ENCODE measurements at regions not wholly inside any gene's neighbourhood (a gene's known extent, or its start where the extent isn't known, plus 50 kb on each side); places are given as distances from the start of the nearest gene placed in this dataset.
A peak's percentile ranks its signal among the peaks of the same experiment; 100 is the strongest.

- no peaks in the 10 kb centered on the region for H3K27me3 Mint-ChIP-seq
These were observed 570.7 kb upstream of the WWC1 start for GRCh38 chr5:167720676-167721260.

GRCh38 chr5:167721926-167722440, 569.5 kb upstream of the WWC1 start:
- Histone ChIP-seq H3K4me3 (ENCODE audit: low read depth, low read length) (no peak overlapping the region), H3K27me3 (ENCODE audit: control insufficient read depth, insufficient read depth, low read length) (no peaks in the 10 kb centered on the region), H3K36me3 (ENCODE audit: control insufficient read depth, insufficient read depth, low read length) (no peaks in the 10 kb centered on the region), H3K4me1 (ENCODE audit: control insufficient read depth, insufficient read depth, low read length, poor library complexity, severe bottlenecking) (no peaks in the 10 kb centered on the region), H3K9me3 (ENCODE audit: control insufficient read depth in 2 of 2, low read length in 2 of 2) (no peaks in the 10 kb centered on the region), H3K27ac (ENCODE audit: insufficient read depth, low read length, poor library complexity, severe bottlenecking) (no peak overlapping the region)
- H3K27ac Mint-ChIP-seq = no peak overlapping the region
- H3K4me1 Mint-ChIP-seq = peaks cover 0 to 6% (median 2%) of the 10 kb centered on the region in 4 donors
- no peak for ATAC-seq (ENCODE audit: low read depth in 2 of 2)
- H3K4me3 Mint-ChIP-seq = no peak overlapping the region
- H3K36me3 Mint-ChIP-seq = no peaks in the 10 kb centered on the region
- DNase-seq = no peak
- H3K9me3 Mint-ChIP-seq = peaks cover 0 to 2% (median 0%) of the 10 kb centered on the region in 7 donors
- no peaks in the 10 kb centered on the region for H3K27me3 Mint-ChIP-seq

More at GRCh38 chr5:167720676-167721260, 570.7 kb upstream of the WWC1 start:
- no peaks in the 10 kb centered on the region for H3K9me3 ChIP-seq (ENCODE audit: control insufficient read depth in 2 of 2, low read length in 2 of 2)
- Mint-ChIP-seq H3K36me3 (no peaks in the 10 kb centered on the region), H3K27ac (no peak overlapping the region), H3K4me1 (peaks cover 0 to 6% (median 2%) of the 10 kb centered on the region in 4 donors), H3K9me3 (peaks cover 0 to 2% (median 0%) of the 10 kb centered on the region in 7 donors), H3K4me3 (no peak overlapping the region)
- no peak overlapping the region for H3K4me3 ChIP-seq (ENCODE audit: low read depth, low read length)
- ATAC-seq (ENCODE audit: low read depth in 2 of 2) (no peak), DNase-seq (no peak)
- H3K27ac ChIP-seq (ENCODE audit: insufficient read depth, low read length, poor library complexity, severe bottlenecking) = no peak overlapping the region
- H3K27me3 ChIP-seq (ENCODE audit: control insufficient read depth, insufficient read depth, low read length) = no peaks in the 10 kb centered on the region
- no peaks in the 10 kb centered on the region for H3K4me1 ChIP-seq (ENCODE audit: control insufficient read depth, insufficient read depth, low read length, poor library complexity, severe bottlenecking)
- H3K36me3 ChIP-seq (ENCODE audit: control insufficient read depth, insufficient read depth, low read length) = no peaks in the 10 kb centered on the region

GRCh38 chr5:167723254-167723871, 568.1 kb upstream of the WWC1 start:
- Histone ChIP-seq H3K9me3 (ENCODE audit: control insufficient read depth in 2 of 2, low read length in 2 of 2) (no peaks in the 10 kb centered on the region), H3K27me3 (ENCODE audit: control insufficient read depth, insufficient read depth, low read length) (no peaks in the 10 kb centered on the region), H3K4me1 (ENCODE audit: control insufficient read depth, insufficient read depth, low read length, poor library complexity, severe bottlenecking) (no peaks in the 10 kb centered on the region), H3K27ac (ENCODE audit: insufficient read depth, low read length, poor library complexity, severe bottlenecking) (no peak overlapping the region), H3K36me3 (ENCODE audit: control insufficient read depth, insufficient read depth, low read length) (no peaks in the 10 kb centered on the region), H3K4me3 (ENCODE audit: low read depth, low read length) (no peak overlapping the region)
- peak; percentile 4 to 59 (median 22) for DNase-seq
- no peaks in the 10 kb centered on the region for H3K36me3 Mint-ChIP-seq
- H3K27me3 Mint-ChIP-seq = no peaks in the 10 kb centered on the region
- no peak overlapping the region for H3K27ac Mint-ChIP-seq
- peak; percentile 39 to 53 for ATAC-seq (ENCODE audit: low read depth in 2 of 2)
- peaks cover 0 to 2% (median 0%) of the 10 kb centered on the region in 7 donors for H3K9me3 Mint-ChIP-seq
- no peak overlapping the region for H3K4me3 Mint-ChIP-seq
- peaks cover 0 to 6% (median 2%) of the 10 kb centered on the region in 4 donors for H3K4me1 Mint-ChIP-seq

GRCh38 chr5:167725264-167725663, 566.2 kb upstream of the WWC1 start:
- DNase-seq (no peak), ATAC-seq (ENCODE audit: low read depth in 2 of 2) (no peak)
- Histone ChIP-seq H3K4me1 (ENCODE audit: control insufficient read depth, insufficient read depth, low read length, poor library complexity, severe bottlenecking) (no peaks in the 10 kb centered on the region), H3K9me3 (ENCODE audit: control insufficient read depth in 2 of 2, low read length in 2 of 2) (no peaks in the 10 kb centered on the region), H3K27me3 (ENCODE audit: control insufficient read depth, insufficient read depth, low read length) (no peaks in the 10 kb centered on the region), H3K27ac (ENCODE audit: insufficient read depth, low read length, poor library complexity, severe bottlenecking) (no peak overlapping the region), H3K36me3 (ENCODE audit: control insufficient read depth, insufficient read depth, low read length) (no peaks in the 10 kb centered on the region), H3K4me3 (ENCODE audit: low read depth, low read length) (no peak overlapping the region)
- Mint-ChIP-seq H3K36me3 (no peaks in the 10 kb centered on the region), H3K9me3 (peaks cover 0 to 3% (median 0%) of the 10 kb centered on the region in 7 donors), H3K27me3 (no peaks in the 10 kb centered on the region), H3K27ac (no peak overlapping the region), H3K4me1 (peaks cover 0 to 6% (median 2%) of the 10 kb centered on the region in 4 donors), H3K4me3 (no peak overlapping the region)

GRCh38 chr5:167725741-167726140, 565.7 kb upstream of the WWC1 start:
- Histone ChIP-seq H3K4me3 (ENCODE audit: low read depth, low read length) (no peak overlapping the region), H3K9me3 (ENCODE audit: control insufficient read depth in 2 of 2, low read length in 2 of 2) (no peaks in the 10 kb centered on the region), H3K27ac (ENCODE audit: insufficient read depth, low read length, poor library complexity, severe bottlenecking) (no peak overlapping the region), H3K27me3 (ENCODE audit: control insufficient read depth, insufficient read depth, low read length) (no peaks in the 10 kb centered on the region), H3K36me3 (ENCODE audit: control insufficient read depth, insufficient read depth, low read length) (no peaks in the 10 kb centered on the region), H3K4me1 (ENCODE audit: control insufficient read depth, insufficient read depth, low read length, poor library complexity, severe bottlenecking) (no peaks in the 10 kb centered on the region)
- DNase-seq (no peak), ATAC-seq (ENCODE audit: low read depth in 2 of 2) (no peak)
- H3K36me3 Mint-ChIP-seq = no peaks in the 10 kb centered on the region
- no peak overlapping the region for H3K27ac Mint-ChIP-seq
- H3K9me3 Mint-ChIP-seq = peaks cover 0 to 5% (median 0%) of the 10 kb centered on the region in 7 donors
- H3K27me3 Mint-ChIP-seq = no peaks in the 10 kb centered on the region
- peaks cover 0 to 6% (median 2%) of the 10 kb centered on the region in 4 donors for H3K4me1 Mint-ChIP-seq
- no peak overlapping the region for H3K4me3 Mint-ChIP-seq

- Histone ChIP-seq H3K27ac (ENCODE audit: insufficient read depth, low read length, poor library complexity, severe bottlenecking) (no peak overlapping the region), H3K27me3 (ENCODE audit: control insufficient read depth, insufficient read depth, low read length) (no peaks in the 10 kb centered on the region), H3K36me3 (ENCODE audit: control insufficient read depth, insufficient read depth, low read length) (no peaks in the 10 kb centered on the region), H3K4me3 (ENCODE audit: low read depth, low read length) (no peak overlapping the region), H3K9me3 (ENCODE audit: control insufficient read depth in 2 of 2, low read length in 2 of 2) (no peaks in the 10 kb centered on the region), H3K4me1 (ENCODE audit: control insufficient read depth, insufficient read depth, low read length, poor library complexity, severe bottlenecking) (no peaks in the 10 kb centered on the region)
- Mint-ChIP-seq H3K9me3 (peaks cover 0 to 5% (median 0%) of the 10 kb centered on the region in 7 donors), H3K27me3 (no peaks in the 10 kb centered on the region), H3K27ac (no peak overlapping the region), H3K36me3 (no peaks in the 10 kb centered on the region), H3K4me3 (no peak overlapping the region), H3K4me1 (peaks cover 0 to 6% (median 2%) of the 10 kb centered on the region in 4 donors)
- no peak for DNase-seq
- ATAC-seq (ENCODE audit: low read depth in 2 of 2) = no peak
These were observed 564.8 kb upstream of the WWC1 start for GRCh38 chr5:167726642-167727041.

GRCh38 chr5:167730121-167730520, 561.3 kb upstream of the WWC1 start:
- no peaks in the 10 kb centered on the region for H3K27me3 ChIP-seq (ENCODE audit: control insufficient read depth, insufficient read depth, low read length)
- no peak overlapping the region for H3K27ac ChIP-seq (ENCODE audit: insufficient read depth, low read length, poor library complexity, severe bottlenecking)
- Mint-ChIP-seq H3K36me3 (no peaks in the 10 kb centered on the region), H3K4me1 (no peaks in the 10 kb centered on the region), H3K27ac (no peak overlapping the region), H3K27me3 (no peaks in the 10 kb centered on the region), H3K9me3 (peaks cover 0 to 3% (median 0%) of the 10 kb centered on the region in 7 donors), H3K4me3 (no peak overlapping the region)
- H3K36me3 ChIP-seq (ENCODE audit: control insufficient read depth, insufficient read depth, low read length) = no peaks in the 10 kb centered on the region
- no peak for ATAC-seq (ENCODE audit: low read depth in 2 of 2)
- H3K4me3 ChIP-seq (ENCODE audit: low read depth, low read length) = no peak overlapping the region
- no peak for DNase-seq
- no peaks in the 10 kb centered on the region for H3K4me1 ChIP-seq (ENCODE audit: control insufficient read depth, insufficient read depth, low read length, poor library complexity, severe bottlenecking)
- H3K9me3 ChIP-seq (ENCODE audit: control insufficient read depth in 2 of 2, low read length in 2 of 2) = no peaks in the 10 kb centered on the region

- H3K9me3 ChIP-seq (ENCODE audit: control insufficient read depth in 2 of 2, low read length in 2 of 2) = no peaks in the 10 kb centered on the region
- H3K9me3 Mint-ChIP-seq = peaks cover 0 to 3% (median 0%) of the 10 kb centered on the region in 7 donors
- no peaks in the 10 kb centered on the region for H3K36me3 Mint-ChIP-seq
- ATAC-seq (ENCODE audit: low read depth in 2 of 2) (no peak), DNase-seq (no peak)
- no peak overlapping the region for H3K4me3 ChIP-seq (ENCODE audit: low read depth, low read length)
- H3K4me3 Mint-ChIP-seq = no peak overlapping the region
- H3K27ac Mint-ChIP-seq = no peak overlapping the region
- H3K27ac ChIP-seq (ENCODE audit: insufficient read depth, low read length, poor library complexity, severe bottlenecking) = no peak overlapping the region
- no peaks in the 10 kb centered on the region for H3K27me3 ChIP-seq (ENCODE audit: control insufficient read depth, insufficient read depth, low read length)
- H3K36me3 ChIP-seq (ENCODE audit: control insufficient read depth, insufficient read depth, low read length) = no peaks in the 10 kb centered on the region
- no peaks in the 10 kb centered on the region for H3K4me1 ChIP-seq (ENCODE audit: control insufficient read depth, insufficient read depth, low read length, poor library complexity, severe bottlenecking)
- no peaks in the 10 kb centered on the region for H3K27me3 Mint-ChIP-seq
- H3K4me1 Mint-ChIP-seq = no peaks in the 10 kb centered on the region
These were observed 560.8 kb upstream of the WWC1 start for GRCh38 chr5:167730656-167731055.
